Amniotic epithelial cell (primary cell): ENCODE measurements at regions not wholly inside any gene's neighbourhood (a gene's known extent, or its start where the extent isn't known, plus 50 kb on each side); places are given as distances from the start of the nearest gene placed in this dataset.

Experiments used
- DNase-seq: peaks from one replicate; pipeline ENCODE4 v3.0.0-alpha.2; 2010; ENCODE audit warnings: low read depth

DNA sequence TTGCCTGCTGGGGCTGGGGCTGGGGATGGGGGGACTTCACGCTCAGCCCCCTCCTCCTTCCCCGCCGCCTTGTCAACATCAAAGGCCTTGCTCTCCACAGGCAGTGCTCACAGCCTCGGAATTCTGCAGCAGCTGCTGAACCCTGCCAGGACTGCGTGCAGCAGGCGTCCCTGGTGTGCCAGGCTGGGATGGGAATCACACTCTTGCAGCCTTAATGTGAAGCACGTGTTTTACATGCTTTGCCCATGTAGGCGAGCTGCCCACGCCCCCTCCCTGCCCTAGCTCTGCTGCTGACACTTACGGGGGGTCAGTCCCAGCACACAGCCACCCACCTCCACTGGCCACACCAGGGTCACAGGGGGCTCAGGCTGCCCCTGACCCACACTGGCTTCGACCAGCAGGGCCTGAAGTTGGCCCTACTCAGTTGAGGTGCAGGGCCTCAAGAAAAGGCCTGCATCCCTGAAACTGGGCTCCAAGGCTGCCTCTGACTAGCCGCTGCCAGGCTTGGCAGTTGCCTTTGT lies 276.2 kb upstream of the RTL1 start:
- no peak for DNase-seq

DNA sequence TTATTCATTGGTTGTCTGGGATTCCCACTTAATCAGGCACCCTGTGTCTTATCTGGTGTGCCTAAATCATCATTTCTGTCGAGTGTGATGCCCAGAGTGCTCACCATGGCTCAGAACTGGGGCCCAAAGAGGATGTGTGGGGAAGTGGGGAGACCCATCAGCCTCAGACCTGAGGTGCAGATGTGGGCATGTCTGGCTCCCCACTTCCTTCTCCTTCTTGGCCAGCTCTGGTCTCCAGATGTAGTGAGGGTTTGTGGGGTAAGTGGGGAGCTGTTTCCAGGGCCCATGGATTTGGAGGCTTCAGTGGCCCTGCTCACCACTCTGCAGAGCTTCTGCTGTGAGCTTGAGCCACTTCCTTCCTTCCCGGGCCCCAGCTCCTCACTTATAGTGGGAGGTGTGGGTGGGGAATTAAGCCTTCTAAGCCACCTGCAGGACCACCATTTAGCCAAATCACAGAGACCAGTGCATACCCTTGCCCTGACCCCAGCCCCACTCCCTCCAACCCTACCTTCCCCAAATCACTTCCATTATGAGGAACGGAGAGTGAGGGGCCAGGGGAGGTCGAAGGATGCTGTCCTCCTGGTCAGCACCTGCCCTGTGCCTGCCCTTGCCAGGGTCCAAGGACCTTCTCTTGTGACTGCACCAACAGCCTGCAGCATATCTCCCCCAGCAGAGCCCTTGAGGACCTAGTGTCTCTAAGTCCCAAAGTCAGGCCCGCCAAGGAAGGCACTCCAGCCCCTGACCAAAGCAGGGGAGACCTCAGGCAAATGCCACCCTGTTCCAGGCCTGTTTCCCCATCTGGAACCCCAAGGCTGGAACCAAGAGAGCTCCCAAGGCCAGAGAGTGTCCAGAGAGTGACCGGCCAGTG lies 278.2 kb upstream of the RTL1 start:
- no peak for DNase-seq

DNA sequence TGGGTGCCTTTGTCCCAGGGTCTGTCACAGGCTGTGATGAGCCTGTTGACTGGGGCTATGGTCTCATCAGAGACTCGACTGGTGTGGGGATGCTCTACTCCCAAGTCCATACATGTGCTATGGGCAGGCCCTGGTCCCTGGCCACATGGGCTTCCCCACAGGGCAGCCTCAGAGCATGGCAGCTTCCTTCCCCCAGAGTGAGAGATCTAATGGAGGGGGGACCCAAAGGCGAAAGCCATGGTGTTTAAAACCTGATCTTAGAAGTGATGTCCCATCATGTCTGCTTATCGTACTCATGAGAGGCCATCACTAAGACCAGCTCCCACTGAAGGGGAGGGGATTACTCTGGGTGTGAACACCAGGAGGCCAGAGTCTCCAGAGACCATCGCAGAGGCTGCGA lies 279.0 kb upstream of the RTL1 start:
- DNase-seq = no peak

DNA sequence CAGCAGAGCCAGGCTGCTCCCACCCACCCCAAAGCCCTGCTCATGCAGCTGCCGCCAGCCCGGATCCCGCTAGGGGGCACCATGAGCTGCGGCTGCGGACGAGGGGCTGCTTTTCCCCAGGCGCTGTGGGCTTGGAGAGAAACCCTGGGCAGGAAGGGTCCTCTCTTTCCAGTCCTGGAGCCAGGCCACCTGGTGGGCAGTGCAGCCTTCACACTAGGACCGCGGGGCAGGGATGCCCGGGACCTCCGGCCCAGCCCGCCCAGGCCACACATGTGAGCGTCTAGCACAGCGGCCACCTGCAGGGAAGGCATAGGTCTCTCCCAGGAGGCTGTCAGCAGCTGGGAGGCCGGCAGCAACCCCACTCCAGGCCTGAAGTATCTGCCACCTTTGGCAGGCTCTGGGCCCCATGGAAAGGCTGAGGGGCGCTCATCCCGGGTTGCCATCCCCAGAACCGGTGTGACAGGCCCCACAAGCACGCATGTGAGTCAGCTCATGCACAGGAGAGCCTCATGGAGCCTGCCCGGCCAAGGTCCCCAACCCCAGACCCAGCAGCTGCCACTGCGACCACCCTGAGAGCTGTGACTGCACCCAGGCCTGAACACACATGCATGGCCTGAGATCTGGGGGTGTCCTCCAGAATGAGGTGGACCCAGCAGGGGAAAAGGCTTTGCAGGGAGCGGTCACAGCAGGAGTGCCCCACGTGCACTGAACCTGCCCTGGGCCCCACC lies 280.0 kb upstream of the RTL1 start:
- DNase-seq = no peak

DNA sequence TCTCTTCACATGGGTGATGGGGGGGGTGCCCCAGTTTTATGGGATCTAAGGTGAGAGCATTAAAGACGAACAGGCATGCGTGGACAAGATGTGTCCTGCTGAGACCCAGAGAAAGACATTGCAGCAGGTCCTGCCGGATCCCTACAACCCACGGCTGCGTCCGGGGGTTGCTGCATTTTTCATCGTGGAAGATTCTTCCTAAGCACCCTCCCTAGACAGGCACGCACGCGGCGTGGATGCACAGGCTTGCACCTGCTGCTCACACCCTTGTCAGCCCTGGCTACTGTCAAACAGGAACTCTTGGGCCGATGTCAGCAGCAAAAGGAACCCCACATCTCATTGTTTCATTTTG lies 280.6 kb upstream of the RTL1 start:
- DNase-seq = no peak

DNA sequence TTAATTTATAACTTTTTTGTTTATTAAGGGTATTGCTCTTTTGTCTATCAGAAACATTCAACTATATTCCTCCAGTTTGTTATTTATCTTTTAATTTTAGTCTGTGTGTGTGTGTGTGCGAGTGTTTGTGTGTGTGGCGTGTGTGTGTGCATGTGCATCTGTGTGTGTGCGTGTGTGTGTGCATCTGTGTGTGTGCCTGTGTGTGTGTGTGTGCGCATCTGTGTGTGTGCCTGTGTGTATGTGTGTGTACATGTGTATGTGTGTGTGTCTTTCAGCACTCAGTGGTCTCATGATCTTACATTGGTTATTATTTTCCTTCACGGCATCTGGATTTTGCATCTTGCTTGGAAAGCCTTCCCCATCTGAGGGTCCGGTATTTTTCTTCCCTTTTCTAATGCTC lies 281.1 kb upstream of the RTL1 start:
- DNase-seq = no peak

DNA sequence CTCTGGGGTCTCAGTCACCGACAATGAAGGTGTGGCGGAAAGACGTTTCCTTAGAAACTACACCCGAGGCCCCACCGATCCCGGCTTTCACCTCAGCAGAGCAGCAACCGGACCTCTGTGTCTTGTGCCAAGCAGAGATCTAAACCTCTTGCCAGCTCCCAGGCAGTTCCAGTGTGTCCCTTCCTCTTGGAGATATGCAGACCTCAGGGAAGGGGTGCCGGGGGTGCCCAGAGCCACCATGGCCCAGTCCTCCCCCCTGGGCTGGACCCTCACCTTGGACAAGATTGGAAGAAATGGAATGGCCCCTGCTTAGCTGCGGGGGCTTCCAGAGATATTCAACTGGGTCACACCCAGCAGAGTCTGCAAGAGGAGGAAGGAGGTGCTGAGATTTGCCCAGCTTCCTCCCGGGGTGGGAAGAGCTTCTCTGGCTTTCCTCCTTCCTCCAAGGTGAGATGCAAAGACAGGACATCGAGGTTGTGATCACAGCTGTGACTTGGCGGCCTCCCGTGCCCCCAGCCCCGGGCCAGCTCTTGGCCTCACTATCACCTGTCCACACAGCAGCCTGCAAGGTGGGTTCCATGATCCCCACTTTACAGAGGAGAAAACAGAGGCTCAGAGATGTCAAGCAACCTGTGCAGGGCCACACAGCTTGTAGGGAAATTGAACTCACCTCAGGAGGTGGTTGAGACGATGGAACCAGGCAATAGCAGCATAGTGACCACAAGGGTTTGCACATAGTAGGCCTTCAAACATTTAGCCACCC lies 281.7 kb upstream of the RTL1 start:
- DNase-seq = no peak

DNA sequence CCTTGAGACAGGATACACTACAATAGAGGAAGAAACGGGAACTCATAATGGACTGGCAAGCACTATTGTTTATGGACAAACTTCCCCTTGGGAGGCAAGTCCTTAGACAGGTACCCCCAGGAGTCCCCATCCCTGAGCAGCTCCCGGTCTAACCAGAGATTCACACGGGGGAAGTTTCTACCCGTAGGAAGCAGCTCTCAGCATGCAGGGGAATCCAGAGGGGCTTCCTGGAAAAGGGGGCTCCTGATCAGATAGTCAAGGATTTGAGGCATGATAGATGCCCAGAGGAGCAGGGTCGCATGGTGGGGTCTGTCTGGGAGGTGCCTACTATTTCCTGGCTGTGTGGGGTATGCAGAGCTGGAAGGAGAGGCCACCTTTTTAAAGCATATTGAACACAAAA lies 282.4 kb upstream of the RTL1 start:
- DNase-seq = no peak

DNA sequence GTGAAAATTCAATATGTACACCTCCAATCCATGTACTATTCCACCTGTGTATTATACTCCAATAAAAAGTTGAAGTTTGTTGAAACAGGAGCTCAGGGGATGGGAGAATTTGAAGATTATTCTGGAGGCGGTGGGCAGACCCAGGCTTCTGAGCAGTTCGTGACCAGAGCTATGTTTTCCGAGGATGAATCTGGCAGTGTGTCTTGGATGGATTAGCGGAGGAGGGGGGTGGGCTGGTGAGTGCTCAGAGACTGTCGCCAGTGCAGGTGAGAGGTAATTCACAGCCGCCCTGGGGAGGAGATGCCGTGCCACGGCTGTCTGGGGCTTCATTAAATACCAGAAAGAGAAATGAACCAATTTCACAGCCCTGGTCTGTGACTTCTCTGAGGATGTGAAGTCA lies 283.0 kb upstream of the RTL1 start:
- DNase-seq = no peak

DNA sequence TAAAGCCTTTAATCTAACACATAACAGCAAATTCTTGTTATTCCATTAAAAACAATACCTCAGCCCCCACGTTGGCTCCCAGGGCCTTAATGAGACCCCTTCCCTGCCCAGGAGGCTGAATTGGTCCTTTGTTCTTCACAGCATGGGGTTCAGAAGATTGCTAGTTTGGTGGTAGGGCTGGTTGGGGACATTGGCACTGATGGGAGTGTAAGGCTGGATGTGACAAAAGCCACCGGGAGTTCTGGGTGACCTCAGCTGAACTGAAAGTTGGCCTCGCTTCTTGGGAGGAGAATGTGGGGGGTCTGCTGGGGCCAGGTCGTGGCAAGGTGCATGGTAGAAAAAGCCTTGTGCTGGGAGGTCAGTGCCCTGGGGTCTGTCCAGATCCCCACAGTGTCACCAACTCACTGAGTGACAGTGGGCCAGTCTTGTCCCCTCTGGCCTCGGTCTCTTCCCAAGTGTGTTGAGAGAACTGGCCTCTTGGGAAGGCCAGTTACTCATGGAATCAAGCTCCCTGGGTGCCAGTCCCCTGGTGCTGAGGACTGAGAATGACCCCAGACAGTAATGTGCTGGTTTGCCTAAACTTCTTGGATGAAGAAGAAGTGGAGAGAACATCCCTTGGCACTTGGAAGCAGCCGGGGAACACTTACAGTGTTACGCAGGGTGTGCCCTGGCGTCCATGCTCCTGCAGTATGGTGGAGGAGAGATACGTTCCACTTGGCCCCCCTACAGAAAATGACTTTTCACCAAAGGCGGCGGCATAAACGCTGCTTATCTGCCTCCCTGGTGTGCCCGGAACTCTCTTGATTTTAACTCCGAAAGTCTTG lies 283.7 kb upstream of the RTL1 start:
- DNase-seq = no peak

DNA sequence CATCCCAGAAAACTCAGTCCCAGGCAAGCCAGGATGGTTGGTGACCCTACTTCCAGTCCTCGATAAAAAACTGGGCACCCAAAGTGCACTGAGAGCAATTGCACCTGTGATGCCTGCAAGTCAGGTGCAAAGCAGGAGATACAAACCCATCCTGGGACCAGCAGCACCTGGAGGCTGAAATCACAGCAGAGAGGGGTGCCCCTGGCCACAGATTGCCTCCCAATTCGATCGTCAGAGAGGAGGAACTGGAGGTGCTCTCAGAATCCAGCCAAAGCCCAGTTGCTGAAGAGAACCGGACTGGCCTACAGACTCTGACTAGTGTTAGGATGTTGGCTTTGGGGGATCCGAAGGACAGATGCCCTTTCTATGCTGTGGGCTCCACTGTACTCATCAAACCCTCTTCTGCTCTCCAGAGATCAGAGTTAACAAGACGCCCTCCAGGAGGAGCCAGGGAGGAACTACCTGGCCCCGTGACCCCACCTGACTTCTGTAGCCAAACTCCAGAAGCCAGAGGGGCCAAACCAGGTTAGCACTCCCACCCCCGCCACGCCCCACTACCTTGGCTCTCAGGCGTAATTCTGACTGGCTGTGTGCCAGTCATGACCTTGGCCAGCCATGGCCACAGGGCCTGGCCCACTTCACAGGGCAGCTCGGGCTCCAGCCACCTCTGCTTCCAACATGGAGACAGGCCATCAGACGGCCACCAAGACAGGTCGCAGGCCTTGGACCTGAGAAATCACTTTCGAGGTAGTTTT lies 284.5 kb upstream of the RTL1 start:
- DNase-seq = no peak

DNA sequence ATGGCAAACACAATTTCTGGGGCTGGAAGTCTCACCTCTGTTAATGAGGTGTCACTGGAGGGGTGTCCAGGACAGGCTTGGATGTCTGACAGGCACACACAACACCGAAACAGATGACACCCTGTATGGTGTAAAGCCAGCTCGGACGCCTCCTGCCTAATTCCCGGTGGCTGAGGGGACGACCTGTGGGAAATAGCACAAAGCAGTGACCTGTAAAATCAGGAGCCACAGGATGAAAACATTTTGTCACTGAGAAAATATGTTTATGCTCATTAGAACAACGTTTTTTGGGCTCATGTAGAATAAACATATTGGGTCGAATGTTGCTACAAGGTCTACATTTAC lies 285.0 kb upstream of the RTL1 start:
- no peak for DNase-seq

DNA sequence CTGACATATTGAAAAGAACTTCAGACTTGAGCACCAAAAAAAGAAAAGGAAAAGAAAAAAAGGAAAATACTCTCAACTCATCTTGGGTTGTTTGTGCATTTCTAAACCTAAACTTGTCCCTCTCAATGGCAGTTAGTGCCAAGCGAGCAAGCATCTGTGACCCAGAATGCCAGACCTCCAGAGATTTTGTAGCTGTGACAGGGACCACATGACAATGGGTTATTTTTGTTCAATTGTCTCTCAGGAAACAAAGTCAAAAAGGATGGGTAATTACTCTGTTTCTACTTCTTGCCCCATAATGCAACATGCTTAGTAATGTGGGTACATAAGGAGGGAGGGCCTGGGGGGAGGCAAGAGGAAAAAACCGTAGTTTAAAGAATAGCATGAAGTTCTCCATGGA lies 285.7 kb upstream of the RTL1 start:
- no peak for DNase-seq

DNA sequence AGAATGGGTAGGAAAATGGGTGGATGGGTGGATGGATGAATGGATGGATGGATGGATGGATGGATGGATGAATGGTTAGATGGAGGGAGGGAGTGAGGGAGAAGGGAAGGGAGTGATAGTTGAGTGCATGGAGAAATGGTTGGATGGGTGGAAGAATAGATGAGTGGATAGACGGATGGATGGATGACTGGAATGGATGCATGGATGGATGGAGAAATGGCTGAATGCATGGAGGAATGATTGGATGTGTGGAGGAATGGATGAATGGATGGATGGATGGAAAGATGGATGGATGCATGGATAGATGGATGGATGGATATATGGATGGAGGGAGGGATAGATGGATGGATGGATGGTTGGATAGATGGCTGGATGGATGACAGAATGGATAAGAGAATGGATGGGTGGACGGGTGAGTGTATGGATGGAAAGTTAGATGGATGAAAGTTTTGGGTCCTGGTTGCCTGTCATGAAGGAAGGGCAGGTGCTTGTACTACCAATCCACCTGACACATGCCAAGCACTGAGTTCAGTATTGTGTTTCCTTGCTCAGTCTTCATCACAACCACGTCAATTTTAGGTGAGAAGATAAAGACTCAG lies 286.5 kb upstream of the RTL1 start:
- DNase-seq = no peak

DNA sequence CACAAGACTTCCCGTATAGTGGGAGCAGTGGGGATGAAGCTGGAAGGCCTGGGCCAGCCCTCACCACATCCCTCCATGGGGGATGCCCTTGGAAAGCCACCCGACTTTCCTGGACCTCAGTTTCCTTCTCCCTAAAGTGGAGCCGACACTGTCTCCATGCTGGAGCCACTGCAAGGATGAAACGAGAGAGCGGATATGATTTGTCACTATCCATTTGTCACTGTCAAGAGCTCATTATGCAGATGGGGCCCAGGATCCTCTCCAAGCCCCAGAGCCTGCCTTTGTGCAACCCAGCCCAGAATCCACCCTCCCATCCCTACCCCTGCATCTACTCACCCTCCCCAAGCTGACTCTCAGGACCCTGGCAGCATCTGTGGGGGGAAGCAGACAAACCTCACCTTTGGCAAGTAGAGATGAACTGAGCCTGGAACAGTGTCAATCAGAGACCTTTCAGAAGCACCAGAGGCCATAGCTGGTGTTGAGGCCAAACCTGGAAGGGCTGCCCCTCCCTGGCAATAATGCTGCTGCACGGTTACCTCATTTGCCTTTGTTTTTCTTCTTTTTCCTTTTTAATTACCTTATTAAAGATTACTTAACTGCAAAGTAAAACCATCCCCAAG lies 287.7 kb upstream of the RTL1 start:
- no peak for DNase-seq

DNA sequence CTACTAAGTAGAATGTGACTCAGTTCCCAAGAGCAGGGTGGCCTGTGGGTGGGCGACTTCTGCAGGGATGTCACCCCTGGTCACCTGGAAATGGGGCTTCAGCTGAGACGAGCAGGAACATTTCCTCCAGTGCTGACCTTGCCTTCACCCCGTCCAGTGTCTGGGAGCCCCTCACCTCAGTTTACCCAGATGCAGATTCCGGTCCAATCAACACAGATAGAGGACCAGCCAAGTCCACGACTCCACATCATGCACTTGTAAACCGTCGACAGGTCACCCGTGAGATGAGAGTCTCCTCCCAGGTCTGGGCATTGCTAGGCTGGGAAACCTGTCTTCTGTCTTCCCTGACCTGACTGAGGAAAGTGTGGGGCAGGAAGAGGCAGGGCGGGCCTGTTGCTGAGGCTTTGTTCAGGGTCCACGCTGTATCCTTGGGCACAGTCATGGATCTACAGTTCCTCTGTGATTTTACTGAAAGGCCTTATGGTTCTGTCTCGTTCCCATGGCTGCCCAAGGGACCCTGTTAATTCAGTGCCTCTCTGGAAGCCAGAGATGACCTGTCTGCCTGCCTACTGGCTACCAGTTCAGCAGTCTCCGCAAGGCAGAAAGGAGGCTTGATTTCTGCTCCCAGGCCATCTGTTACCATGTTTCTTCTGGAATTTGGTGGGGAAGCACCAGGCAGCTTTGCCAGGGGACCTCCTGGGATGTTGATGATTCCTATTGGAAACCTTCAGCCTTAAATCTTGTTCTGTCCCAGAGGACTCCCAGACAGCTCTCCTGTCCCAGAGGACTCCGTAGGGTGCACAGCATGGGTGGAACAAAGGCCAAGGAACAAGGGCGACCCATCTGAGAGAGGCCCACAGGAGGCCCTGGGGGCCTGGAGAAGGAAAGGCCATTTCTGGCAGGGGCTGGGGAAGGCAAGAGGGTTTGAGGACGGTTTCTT lies 288.5 kb upstream of the RTL1 start:
- DNase-seq = no peak

DNA sequence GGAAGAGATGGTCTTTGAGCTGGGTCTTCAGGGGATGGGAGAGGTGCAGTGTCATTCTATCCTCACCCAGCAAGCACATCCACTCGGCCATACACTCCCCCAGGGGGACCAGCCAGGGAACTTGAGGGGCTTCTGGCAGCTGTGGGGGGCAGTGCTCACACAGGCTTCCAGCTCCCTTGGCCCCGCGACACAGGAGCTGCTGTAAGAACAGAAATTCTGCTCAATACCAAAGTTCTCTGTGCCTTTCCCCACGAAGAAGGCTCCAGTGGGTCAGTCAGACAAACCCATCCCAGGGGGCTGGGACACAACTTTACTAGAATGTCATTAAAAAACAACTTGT lies 289.1 kb upstream of the RTL1 start:
- no peak for DNase-seq

DNA sequence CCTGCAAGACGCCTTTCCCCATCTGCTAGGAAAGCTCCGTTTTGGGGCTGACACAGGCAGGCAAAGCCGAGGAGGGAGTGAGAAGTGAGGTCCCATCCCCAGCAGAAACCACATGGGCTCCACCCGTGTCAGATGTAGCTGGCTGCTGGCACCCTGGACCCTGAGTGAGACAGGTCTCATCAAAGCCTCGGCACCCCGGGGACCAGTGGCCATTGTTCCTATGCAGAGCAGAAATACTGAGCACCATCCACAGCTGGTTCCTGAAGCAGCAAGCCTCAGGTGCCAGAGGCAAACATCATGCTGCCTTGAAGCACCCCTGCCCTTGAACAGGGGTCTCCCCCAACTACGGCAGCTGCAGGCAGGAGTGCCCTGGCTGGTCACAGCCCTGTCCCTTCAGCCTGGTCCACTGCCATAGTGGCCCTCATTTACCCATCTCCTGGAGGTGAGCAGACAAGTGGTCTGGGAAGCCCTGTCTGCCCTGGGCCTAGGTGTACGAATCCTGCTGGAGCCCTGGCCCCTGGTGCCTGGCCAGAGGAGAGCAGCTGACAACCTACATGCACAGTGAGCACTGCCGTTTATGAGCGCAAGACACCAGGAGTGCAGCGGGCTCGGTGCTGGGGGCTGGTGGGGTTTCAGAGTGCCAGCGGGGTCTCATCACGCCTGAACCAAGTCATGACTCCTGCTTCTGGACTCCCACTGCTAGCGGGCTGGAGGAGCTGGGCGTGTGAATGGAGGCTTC lies 289.8 kb upstream of the RTL1 start:
- no peak for DNase-seq
